ENCODE measurements at regions not wholly inside any gene's neighbourhood (a gene's known extent, or its start where the extent isn't known, plus 50 kb on each side); places are given as distances from the start of the nearest gene placed in this dataset.

- Histone ChIP-seq H3K9me3 (no peaks in the 10 kb centered on the region), H3K27me3 (no peaks in the 10 kb centered on the region), H3K4me3 (replicated peaks in 1 of 3) (no peak overlapping the region), H3K4me1 (no peaks in the 10 kb centered on the region), H3K27ac (no peak overlapping the region), H3K36me3 (no peaks in the 10 kb centered on the region)
- DNase-seq: no peak
- intact Hi-C loops (cut with DNase I): no loop called here
- TF ChIP-seq CTCF (IDR thresholded peaks at IDR 0.05): no peak
- no peak for TF ChIP-seq POLR2A (IDR thresholded peaks at IDR 0.05)
These were observed 623.0 kb upstream of the CBLB start for GRCh38 chr3:106491796-106492195.

- no peak for TF ChIP-seq POLR2A (IDR thresholded peaks at IDR 0.05)
- no peak for TF ChIP-seq CTCF (IDR thresholded peaks at IDR 0.05)
- H3K27ac ChIP-seq: no peak overlapping the region
- no peak overlapping the region for H3K4me3 ChIP-seq (replicated peaks in 1 of 3)
- no peaks in the 10 kb centered on the region for H3K36me3 ChIP-seq
- H3K9me3 ChIP-seq: no peaks in the 10 kb centered on the region
- no peaks in the 10 kb centered on the region for H3K4me1 ChIP-seq
- intact Hi-C loops (cut with DNase I): no loop called here
- DNase-seq: no peak
- H3K27me3 ChIP-seq: no peaks in the 10 kb centered on the region
These were observed 639.6 kb upstream of the CBLB start for GRCh38 chr3:106508331-106508893.

- H3K27ac ChIP-seq: no peak overlapping the region
These were observed 641.4 kb upstream of the CBLB start for GRCh38 chr3:106510206-106510605.

GRCh38 chr3:106512846-106513245 is 644.0 kb upstream of the CBLB start:
- intact Hi-C loops (cut with DNase I): no loop called here

More at GRCh38 chr3:106510206-106510605, 641.4 kb upstream of the CBLB start:
- DNase-seq: peak in 1 of 2 donors; percentile 5
- TF ChIP-seq CTCF (IDR thresholded peaks at IDR 0.05) (no peak), POLR2A (IDR thresholded peaks at IDR 0.05) (no peak)
- Histone ChIP-seq H3K4me1 (no peaks in the 10 kb centered on the region), H3K4me3 (replicated peaks in 1 of 3) (no peak overlapping the region), H3K9me3 (no peaks in the 10 kb centered on the region), H3K36me3 (no peaks in the 10 kb centered on the region), H3K27me3 (no peaks in the 10 kb centered on the region)
- 68 to 85% methylated on average over 1 of the region's 1 CpG for WGBS, 2 donors
- intact Hi-C loops (cut with DNase I): no loop called here

GRCh38 chr3:106514431-106514830 is 645.6 kb upstream of the CBLB start:
- H3K27ac ChIP-seq: no peak overlapping the region
- no peaks in the 10 kb centered on the region for H3K9me3 ChIP-seq
- no peaks in the 10 kb centered on the region for H3K27me3 ChIP-seq
- no peak for DNase-seq
- 74 to 75% methylated on average over 4 of the region's 4 CpGs for WGBS, 2 donors
- no peak overlapping the region for H3K4me3 ChIP-seq (replicated peaks in 1 of 3)
- intact Hi-C loops (cut with DNase I): no loop called here
- H3K4me1 ChIP-seq: no peaks in the 10 kb centered on the region
- TF ChIP-seq CTCF (IDR thresholded peaks at IDR 0.05) (no peak), POLR2A (IDR thresholded peaks at IDR 0.05) (no peak)
- no peaks in the 10 kb centered on the region for H3K36me3 ChIP-seq

More at GRCh38 chr3:106512846-106513245, 644.0 kb upstream of the CBLB start:
- H3K36me3 ChIP-seq: no peaks in the 10 kb centered on the region
- DNase-seq: no peak
- H3K27me3 ChIP-seq: no peaks in the 10 kb centered on the region
- TF ChIP-seq CTCF (IDR thresholded peaks at IDR 0.05) (no peak), POLR2A (IDR thresholded peaks at IDR 0.05) (no peak)
- 96 to 100% methylated on average over 1 of the region's 1 CpG for WGBS, 2 donors
- H3K4me3 ChIP-seq (replicated peaks in 1 of 3): no peak overlapping the region
- H3K27ac ChIP-seq: no peak overlapping the region
- H3K4me1 ChIP-seq: no peaks in the 10 kb centered on the region
- no peaks in the 10 kb centered on the region for H3K9me3 ChIP-seq
